Brain microvascular endothelial cell (primary cell): ENCODE measurements at regions not wholly inside any gene's neighbourhood (a gene's known extent, or its start where the extent isn't known, plus 50 kb on each side); places are given as distances from the start of the nearest gene placed in this dataset.
"Not testable (repeated sequence)": the region's sequence is repeated elsewhere in the genome, so short reads cannot be mapped to it uniquely, and the experiment has no call there.

Source experiments
- DNase-seq: peaks from one replicate; pipeline ENCODE4 v3.0.0-alpha.2; 2020
- H3K27ac ChIP-seq: fragments of 250-450 bp; sonication (Bioruptor Pico); 2 replicates; pipeline ENCODE4 v1.5.1; 2020; ENCODE audit warnings: mild to moderate bottlenecking, moderate library complexity
- H3K27me3 ChIP-seq: fragments of 250-450 bp; sonication (Bioruptor Pico); replicated peaks from 2 replicates; pipeline ENCODE4 v1.5.1; 2020; ENCODE audit warnings: mild to moderate bottlenecking
- H3K36me3 ChIP-seq: fragments of 250-450 bp; sonication (Bioruptor Pico); replicated peaks from 2 replicates; pipeline ENCODE4 v1.5.1; 2020; ENCODE audit warnings: mild to moderate bottlenecking
- H3K4me3 ChIP-seq: 2 replicates; pipeline ENCODE4 v1.5.1; 2011; ENCODE audit warnings: low read depth, mild to moderate bottlenecking, control low read depth, low read length, moderate library complexity
- CTCF ChIP-seq: IDR thresholded peaks from 2 replicates; pipeline ENCODE4 v1.5.1; 2011; ENCODE audit warnings: low read depth, mild to moderate bottlenecking, moderate library complexity, low read length, control low read depth, inconsistent platforms; ENCODE audit errors: missing control alignments
- in situ Hi-C: cut with HindIII; loops from 2 replicates; pipeline ENCODE4 v1.10.0; 2017; ENCODE audit warnings: low sequenced_read_pairs, low pct_ligation_motif_present

- in situ Hi-C loops: no loop called here
- no peaks in the 10 kb centered on the region for H3K27me3 ChIP-seq
- no peak overlapping the region for H3K27ac ChIP-seq
- TF ChIP-seq CTCF: no peak
- H3K4me3 ChIP-seq: no peak overlapping the region
- DNase-seq: no peak
- no peaks in the 10 kb centered on the region for H3K36me3 ChIP-seq
Observed at GRCh38 chr7:29626730-29627129, 63.1 kb downstream of the PRR15 start.

- Histone ChIP-seq H3K27me3 (no peaks in the 10 kb centered on the region), H3K27ac (no peak overlapping the region), H3K36me3 (no peaks in the 10 kb centered on the region), H3K4me3 (no peak overlapping the region)
- in situ Hi-C loops: no loop called here
- DNase-seq: no peak
- TF ChIP-seq CTCF: no peak
Observed at GRCh38 chr7:29627631-29628030, 64.0 kb downstream of the PRR15 start.

GRCh38 chr7:29629507-29629906 is 65.9 kb downstream of the PRR15 start:
- DNase-seq: no peak
- H3K36me3 ChIP-seq: no peaks in the 10 kb centered on the region
- H3K27me3 ChIP-seq: no peaks in the 10 kb centered on the region
- in situ Hi-C loops: no loop called here
- no peak overlapping the region for H3K27ac ChIP-seq
- TF ChIP-seq CTCF: no peak
- no peak overlapping the region for H3K4me3 ChIP-seq

- H3K27me3 ChIP-seq, H3K27ac ChIP-seq, in situ Hi-C loops, H3K4me3 ChIP-seq, H3K36me3 ChIP-seq: not testable (repeated sequence)
- peak; percentile 24 for DNase-seq
- TF ChIP-seq CTCF: peak; percentile 70
Observed at GRCh38 chr7:29635067-29636008, 71.7 kb downstream of the PRR15 start.

- H3K27me3 ChIP-seq: no peaks in the 10 kb centered on the region
- H3K27ac ChIP-seq: no peak overlapping the region
- in situ Hi-C loops: no loop called here
- H3K36me3 ChIP-seq: no peaks in the 10 kb centered on the region
- DNase-seq: no peak
- H3K4me3 ChIP-seq: no peak overlapping the region
- TF ChIP-seq CTCF: no peak
Observed at GRCh38 chr7:29636009-29636351, 72.3 kb downstream of the PRR15 start.

GRCh38 chr7:29637374-29637773 is 73.7 kb downstream of the PRR15 start:
- no peak for DNase-seq
- in situ Hi-C loops: no loop called here
- no peaks in the 10 kb centered on the region for H3K36me3 ChIP-seq
- no peaks in the 10 kb centered on the region for H3K27me3 ChIP-seq
- no peak for TF ChIP-seq CTCF
- no peak overlapping the region for H3K27ac ChIP-seq
- H3K4me3 ChIP-seq: no peak overlapping the region

GRCh38 chr7:29638841-29639240 is 75.2 kb downstream of the PRR15 start:
- H3K27me3 ChIP-seq, DNase-seq, in situ Hi-C loops, H3K27ac ChIP-seq, H3K4me3 ChIP-seq, H3K36me3 ChIP-seq: not testable (repeated sequence)
